HepG2 (cell line): ENCODE measurements at regions not wholly inside any gene's neighbourhood (a gene's known extent, or its start where the extent isn't known, plus 50 kb on each side); places are given as distances from the start of the nearest gene placed in this dataset.

Experiments used
- ATAC-seq: fragments of 200-7000 bp; cut with Tn5 transposase; 3 replicates; pipeline ENCODE4 v1.9.1; 2020; ENCODE audit warnings: mild to moderate bottlenecking, moderate library complexity
- BruUV-seq: library from RNA; stranded (reverse); fragments of 400-500 nt; replicated peaks from 2 replicates; lab custom pipeline; 2021; lab: Mats Ljungman, UMichigan
- CTCF ChIA-PET: fragments of 300-600 bp; formaldehyde crosslinking; extraction: SDS; loops from one replicate; lab custom pipeline; 2021; ENCODE audit warnings: low total read pairs, inconsistent platforms, low intra/inter-chr PET ratio; lab: Yijun Ruan, JAX
- POLR2A ChIA-PET: fragments of 350-600 bp; sonication (Branson Sonifier 250); formaldehyde crosslinking; loops from one replicate; lab custom pipeline; 2020; ENCODE audit warnings: antibody characterized with exemption, inconsistent platforms; lab: Yijun Ruan, JAX
- DNase-seq: peaks from one replicate; pipeline ENCODE4 v3.0.0-alpha.2; 2015; ENCODE audit warnings: low spot score
- FAIRE-seq: peaks from 3 replicates; lab custom pipeline; 2011; peaks lifted over from hg19 to GRCh38; lab: Jason Lieb, UNC
- H2AFZ ChIP-seq: one replicate; pipeline ENCODE4 v1.6.1; 2011; ENCODE audit warnings: low read length, inconsistent platforms
- H3K27ac ChIP-seq: fragments of 300-600 bp; 3 replicates; pipeline ENCODE4 v1.8.0; 2011; ENCODE audit warnings: mixed run types, mild to moderate bottlenecking, mixed read lengths, low read length, inconsistent platforms; ENCODE audit not compliant: insufficient read depth; ENCODE audit errors: extremely low read length
- H3K27me3 ChIP-seq, 2 experiments: fragments of 200-600 bp in 1 of 2; 2 replicates in 1 of 2; 3 replicates in 1 of 2; pipeline versions ENCODE4 v1.6.0 to v1.8.0; 2011; ENCODE audit warnings: low read length in 2 of 2, mild to moderate bottlenecking in 2 of 2, moderate library complexity in 2 of 2, inconsistent platforms in 1 of 2; ENCODE audit not compliant: insufficient read depth in 2 of 2, control insufficient read depth in 1 of 2
- H3K36me3 ChIP-seq, 2 experiments: fragments of 200-600 bp in 1 of 2; replicated peaks in 1 of 2; 2 replicates in 1 of 2; 3 replicates in 1 of 2; pipeline versions ENCODE4 v1.5.1 to v1.8.0; 2011; ENCODE audit warnings: low read length in 2 of 2, inconsistent platforms in 1 of 2; ENCODE audit not compliant: insufficient read depth in 2 of 2, control insufficient read depth in 1 of 2
- H3K4me1 ChIP-seq: 2 replicates; pipeline ENCODE4 v1.5.1; 2012; ENCODE audit warnings: low read length, inconsistent platforms; ENCODE audit not compliant: insufficient read depth
- H3K4me2 ChIP-seq: 2 replicates; pipeline ENCODE4 v1.6.0; 2011; ENCODE audit warnings: low read depth, low read length, inconsistent platforms
- H3K4me3 ChIP-seq, 3 experiments: fragments of 200-600 bp in 1 of 3; sonication (generic), shearing (Covaris generic) in 1 of 3; replicated peaks in 1 of 3; 2 replicates each; pipeline ENCODE4 v1.5.1; 2011 to 2016; ENCODE audit warnings: low read length in 3 of 3, inconsistent platforms in 2 of 3, low read depth in 2 of 3, mild to moderate bottlenecking in 2 of 3, control low read depth in 1 of 3, mixed read lengths in 1 of 3; ENCODE audit not compliant: insufficient read depth in 1 of 3
- H3K79me2 ChIP-seq: one replicate; pipeline ENCODE4 v1.6.1; 2011; ENCODE audit warnings: low read length, inconsistent platforms; ENCODE audit not compliant: insufficient read depth
- H3K9ac ChIP-seq: 2 replicates; pipeline ENCODE4 v1.6.0; 2011; ENCODE audit warnings: mild to moderate bottlenecking, low read depth, low read length, inconsistent platforms; ENCODE audit not compliant: insufficient read depth
- H3K9me3 ChIP-seq: 2 replicates; pipeline ENCODE4 v1.5.1; 2012; ENCODE audit warnings: mild to moderate bottlenecking, low read length
- H4K20me1 ChIP-seq: 2 replicates; pipeline ENCODE4 v1.6.0; 2011; ENCODE audit warnings: inconsistent platforms, mild to moderate bottlenecking, low read length, moderate library complexity; ENCODE audit not compliant: insufficient read depth
- E2F1 ChIP-seq: sonication (generic); formaldehyde crosslinking; IDR thresholded peaks from 2 replicates; pipeline ENCODE4 v1.5.0; 2020; ENCODE audit warnings: missing genetic modification reagents
- MLXIP ChIP-seq: sonication (generic); formaldehyde crosslinking; IDR thresholded peaks from 2 replicates; pipeline ENCODE4 v1.9.0; 2021; ENCODE audit warnings: missing genetic modification reagents, borderline replicate concordance
- NRL ChIP-seq: sonication (generic); formaldehyde crosslinking; IDR thresholded peaks from 2 replicates; pipeline ENCODE4 v1.5.0; 2020; ENCODE audit warnings: missing genetic modification reagents, mild to moderate bottlenecking, moderate library complexity, borderline replicate concordance
- ZEB1 ChIP-seq: IDR thresholded peaks from 2 replicates; pipeline ENCODE4 v1.6.1; 2012; ENCODE audit warnings: mild to moderate bottlenecking, low read depth, inconsistent platforms; ENCODE audit not compliant: insufficient replicate concordance
- ZKSCAN1 ChIP-seq: fragments of 150-350 bp; IDR thresholded peaks from 2 replicates; pipeline ENCODE4 v1.6.1; 2014; ENCODE audit warnings: low read length
- ZKSCAN8 ChIP-seq: IDR thresholded peaks from 2 replicates; pipeline ENCODE4 v1.6.1; 2016; ENCODE audit warnings: borderline replicate concordance, missing genetic modification reagents, missing compliant biosample characterization
- ZNF296 ChIP-seq: sonication (generic); formaldehyde crosslinking; conservative IDR thresholded peaks from 2 replicates; pipeline ENCODE4 v1.5.0; 2020; ENCODE audit warnings: mild to moderate bottlenecking, missing genetic modification reagents
- ZNF530 ChIP-seq: sonication (generic); formaldehyde crosslinking; IDR thresholded peaks from 2 replicates; pipeline ENCODE4 v1.5.0; 2020; ENCODE audit warnings: low read depth, mild to moderate bottlenecking, missing genetic modification reagents
- ZNF800 ChIP-seq: sonication (generic); formaldehyde crosslinking; IDR thresholded peaks from 2 replicates; pipeline ENCODE4 v1.4.0; 2020; ENCODE audit warnings: missing genetic modification reagents
- WGBS: methylation state at CpG from one replicate; pipeline ENCODE4 v1.1.6; 2017; ENCODE audit warnings: low lambda C conversion rate; 5-methylcytosine and 5-hydroxymethylcytosine counted together
- in situ Hi-C: cut with HindIII; loops from 2 replicates; pipeline ENCODE4 v1.10.0; 2017; ENCODE audit warnings: low pct_unique_long_range_greater_than_20kb; ENCODE audit not compliant: extremely low pct_ligation_motif_present
- intact Hi-C: fragments of 100-400 bp; cut with micrococcal nuclease; formaldehyde crosslinking; loops from one replicate; pipeline ENCODE4 v1.10.0; 2022; ENCODE audit not compliant: unreplicated experiment

GRCh38 chr10:59587756-59588140 lies 121.9 kb downstream of the SLC16A9 start:
- ChIA-PET CTCF (no interaction called here), POLR2A (no interaction called here)
- in situ Hi-C loops: loop anchor here (25.0 kb wide), 1 partner anchor 675 kb away; no protein-coding TSS in a partner anchor
- WGBS: 0% methylated on average over 2 of the region's 2 CpGs
- FAIRE-seq (no peak), ATAC-seq (no peak), DNase-seq (no peak)
- Histone ChIP-seq H3K36me3 (no peaks in the 10 kb centered on the region), H3K27ac (no peak overlapping the region), H3K9me3 (no peaks in the 10 kb centered on the region), H3K4me2 (no peak overlapping the region), H3K27me3 (peaks cover 0 to 4% of the 10 kb centered on the region in 2 experiments; a peak in 2 of 5 replicates), H3K79me2 (no peaks in the 10 kb centered on the region), H3K9ac (no peak overlapping the region), H2AFZ (no peak overlapping the region), H4K20me1 (no peaks in the 10 kb centered on the region), H3K4me1 (no peaks in the 10 kb centered on the region), H3K4me3 (no peak overlapping the region)
- no TSS peak for BruUV-seq
- intact Hi-C loops: no loop called here
- no peak for TF ChIP-seq ZKSCAN8 (CRISPR knock-in tag)
- no peak for TF ChIP-seq ZEB1

GRCh38 chr10:59587083-59587755 lies 122.4 kb downstream of the SLC16A9 start:
- H3K4me2 ChIP-seq: no peak overlapping the region
- no peak for TF ChIP-seq ZNF800 (CRISPR knock-in tag)
- TF ChIP-seq NRL: no peak
- TF ChIP-seq ZNF530 (CRISPR knock-in tag): no peak
- TF ChIP-seq ZNF296 (CRISPR knock-in tag): no peak
- no peak for TF ChIP-seq ZKSCAN1
- no peak for TF ChIP-seq MLXIP
- no peak for TF ChIP-seq E2F1 (CRISPR knock-in tag)
- H3K9ac ChIP-seq: no peak overlapping the region
- 7% methylated on average over 2 of the region's 2 CpGs for WGBS
- no peaks in the 10 kb centered on the region for H4K20me1 ChIP-seq
- ChIA-PET POLR2A (no interaction called here), CTCF (no interaction called here)
- no peaks in the 10 kb centered on the region for H3K79me2 ChIP-seq
- no peaks in the 10 kb centered on the region for H3K4me1 ChIP-seq
- no peak overlapping the region for H3K27ac ChIP-seq
- no peak overlapping the region for H3K4me3 ChIP-seq
- peaks cover 0 to 4% of the 10 kb centered on the region in 2 experiments; a peak in 2 of 5 replicates for H3K27me3 ChIP-seq
- no peak for FAIRE-seq
- intact Hi-C loops: no loop called here
- no TSS peak for BruUV-seq
- in situ Hi-C loops: loop anchor here (25.0 kb wide), 1 partner anchor 675 kb away; no protein-coding TSS in a partner anchor
- DNase-seq: no peak
- no peaks in the 10 kb centered on the region for H3K9me3 ChIP-seq
- no peak for ATAC-seq
- H3K36me3 ChIP-seq: no peaks in the 10 kb centered on the region
- H2AFZ ChIP-seq: no peak overlapping the region
